Naive thymus-derived CD4-positive, alpha-beta T cell (primary cell): ENCODE measurements at regions not wholly inside any gene's neighbourhood (a gene's known extent, or its start where the extent isn't known, plus 50 kb on each side); places are given as distances from the start of the nearest gene placed in this dataset.

Source experiments
- ATAC-seq: fragments of 150-1000 bp; cut with Tn5 transposase; 2 replicates; pipeline ENCODE4 v1.10.0; 2021; ENCODE audit warnings: mild to moderate bottlenecking, moderate library complexity
- CTCF ChIA-PET: fragments of 350-600 bp; sonication (Branson Sonifier 250); formaldehyde crosslinking; loops from one replicate; lab custom pipeline; 2021; ENCODE audit warnings: antibody characterized with exemption; lab: Charles Lee
- POLR2A ChIA-PET: fragments of 350-600 bp; sonication (Branson Sonifier 250); formaldehyde crosslinking; loops from one replicate; lab custom pipeline; 2021; ENCODE audit warnings: antibody characterized with exemption, inconsistent platforms; lab: Charles Lee
- DNase-seq, 9 donors: peaks; one replicate each; pipeline versions ENCODE4 v3.0.0 to v3.0.0-alpha.2; 2020 to 2022; ENCODE audit warnings: mixed read lengths in 1 of 9
- H3K27ac ChIP-seq: one replicate; pipeline ENCODE4 v1.7.0; 2013; ENCODE audit warnings: mild to moderate bottlenecking, low read depth, low read length, moderate library complexity
- H3K27me3 ChIP-seq, 2 donors: one replicate each; pipeline ENCODE4 v1.7.0; 2013; ENCODE audit warnings: low read length in 2 of 2, mild to moderate bottlenecking in 2 of 2, moderate library complexity in 2 of 2; ENCODE audit not compliant: control insufficient read depth in 2 of 2, insufficient read depth in 2 of 2
- H3K36me3 ChIP-seq, 3 experiments: 1 replicate in 2 of 3; 2 replicates in 1 of 3; pipeline ENCODE4 v1.7.0; 2013; ENCODE audit warnings: low read length in 3 of 3, mild to moderate bottlenecking in 3 of 3, moderate library complexity in 1 of 3; ENCODE audit not compliant: insufficient read depth in 3 of 3, control insufficient read depth in 2 of 3
- H3K4me1 ChIP-seq, 2 donors: one replicate each; pipeline ENCODE4 v1.7.0; 2013; ENCODE audit warnings: low read length in 2 of 2, mild to moderate bottlenecking in 2 of 2, moderate library complexity in 1 of 2; ENCODE audit not compliant: control insufficient read depth in 2 of 2, insufficient read depth in 2 of 2
- H3K4me3 ChIP-seq: 2 replicates; pipeline ENCODE4 v1.7.0; 2013; ENCODE audit warnings: mild to moderate bottlenecking, low read length
- H3K9me3 ChIP-seq, 3 experiments: 1 replicate in 2 of 3; 2 replicates in 1 of 3; pipeline ENCODE4 v1.7.0; 2013; ENCODE audit warnings: low read length in 3 of 3; ENCODE audit not compliant: control insufficient read depth in 2 of 3
- H3K27ac Mint-ChIP-seq, 9 donors: one replicate each; pipeline ENCODE4 v1.8.0; 2020 to 2022; ENCODE audit warnings: mixed read lengths in 9 of 9, mild to moderate bottlenecking in 8 of 9, moderate library complexity in 5 of 9, inconsistent platforms in 2 of 9
- H3K27me3 Mint-ChIP-seq, 5 donors: one replicate each; pipeline ENCODE4 v1.8.0; 2021 to 2022; ENCODE audit warnings: mixed read lengths in 5 of 5, mild to moderate bottlenecking in 1 of 5
- H3K36me3 Mint-ChIP-seq, 5 donors: one replicate each; pipeline ENCODE4 v1.8.0; 2020 to 2022; ENCODE audit warnings: mixed read lengths in 5 of 5, mild to moderate bottlenecking in 3 of 5, inconsistent platforms in 1 of 5
- H3K4me1 Mint-ChIP-seq, 7 donors: one replicate each; pipeline ENCODE4 v1.8.0; 2020 to 2022; ENCODE audit warnings: mixed read lengths in 7 of 7, mild to moderate bottlenecking in 3 of 7, inconsistent platforms in 1 of 7
- H3K4me3 Mint-ChIP-seq, 10 donors: one replicate each; pipeline ENCODE4 v1.8.0; 2020 to 2022; ENCODE audit warnings: mild to moderate bottlenecking in 10 of 10, mixed read lengths in 10 of 10, moderate library complexity in 6 of 10, inconsistent platforms in 2 of 10
- H3K9me3 Mint-ChIP-seq, 11 donors: one replicate each; pipeline ENCODE4 v1.8.0; 2020 to 2022; ENCODE audit warnings: mixed read lengths in 11 of 11, mild to moderate bottlenecking in 4 of 11, inconsistent platforms in 1 of 11, moderate library complexity in 1 of 11
- intact Hi-C, 2 donors: fragments of 100-400 bp; cut with micrococcal nuclease; formaldehyde crosslinking; loops; one replicate each; pipeline ENCODE4 v1.15.1; 2023

DNA sequence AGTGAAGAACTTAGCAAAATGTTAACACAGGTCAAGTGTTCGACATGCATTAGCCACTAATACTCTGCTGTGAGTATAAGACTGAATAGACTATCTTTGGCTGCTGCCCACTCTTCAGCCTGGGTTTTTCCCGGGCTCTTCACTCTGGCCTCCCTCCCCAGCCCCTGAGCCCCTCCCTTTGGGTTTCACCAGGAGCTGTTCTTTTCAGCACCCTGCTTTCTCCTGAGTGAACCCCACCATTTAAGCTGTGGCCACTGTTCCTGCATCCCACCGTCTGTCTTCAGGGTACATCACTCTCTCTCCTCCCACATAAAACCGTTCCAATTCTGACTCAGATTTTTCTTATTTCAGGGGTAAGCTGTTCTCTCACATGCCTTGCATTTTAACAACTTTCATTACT is 92.0 kb upstream of the ASIC2 start:
- Mint-ChIP-seq H3K4me3 (no peak overlapping the region), H3K27me3 (peaks cover 0 to 26% (median 15%) of the 10 kb centered on the region in 5 donors), H3K27ac (no peak overlapping the region), H3K9me3 (peaks cover 0 to 5% (median 0%) of the 10 kb centered on the region in 11 donors), H3K4me1 (no peaks in the 10 kb centered on the region), H3K36me3 (no peaks in the 10 kb centered on the region)
- POLR2A ChIA-PET, result no interaction called here
- ATAC-seq (no peak), DNase-seq (no peak)
- intact Hi-C loops, result no loop called here
- no peak overlapping the region for H3K4me3 ChIP-seq
- no peaks in the 10 kb centered on the region for H3K4me1 ChIP-seq
- no peak overlapping the region for H3K27ac ChIP-seq
- H3K27me3 ChIP-seq, result no peaks in the 10 kb centered on the region
- CTCF ChIA-PET, result no interaction called here
- no peaks in the 10 kb centered on the region for H3K36me3 ChIP-seq
- no peaks in the 10 kb centered on the region for H3K9me3 ChIP-seq

DNA sequence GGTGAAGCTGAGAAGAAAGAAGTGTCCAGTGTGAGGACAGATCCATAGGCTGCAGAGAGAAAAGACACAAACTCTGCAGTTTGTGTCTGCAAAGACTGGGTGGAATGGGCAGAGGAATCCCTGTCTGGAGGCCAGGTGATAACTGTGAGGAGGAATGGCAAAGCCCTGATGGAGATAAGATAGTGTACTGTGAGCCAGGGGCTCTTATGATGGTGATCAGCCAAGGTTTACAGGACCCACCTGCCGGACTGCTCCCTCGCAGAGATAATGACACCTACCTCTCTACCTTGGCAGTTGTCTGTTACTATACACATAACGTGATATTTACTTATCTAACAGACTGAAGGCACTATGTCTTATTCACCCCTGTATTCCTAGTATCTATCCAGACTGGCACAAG is 92.6 kb upstream of the ASIC2 start:
- Mint-ChIP-seq H3K27ac (no peak overlapping the region), H3K36me3 (no peaks in the 10 kb centered on the region), H3K9me3 (peaks cover 0 to 5% (median 0%) of the 10 kb centered on the region in 11 donors), H3K27me3 (peaks cover 0 to 26% (median 15%) of the 10 kb centered on the region in 5 donors), H3K4me1 (no peaks in the 10 kb centered on the region), H3K4me3 (no peak overlapping the region)
- no peaks in the 10 kb centered on the region for H3K36me3 ChIP-seq
- ChIA-PET CTCF (no interaction called here), POLR2A (no interaction called here)
- no peaks in the 10 kb centered on the region for H3K4me1 ChIP-seq
- no peaks in the 10 kb centered on the region for H3K27me3 ChIP-seq
- ATAC-seq (no peak), DNase-seq (no peak)
- H3K9me3 ChIP-seq, result no peaks in the 10 kb centered on the region
- no peak overlapping the region for H3K27ac ChIP-seq
- no peak overlapping the region for H3K4me3 ChIP-seq
- intact Hi-C loops, result no loop called here

DNA sequence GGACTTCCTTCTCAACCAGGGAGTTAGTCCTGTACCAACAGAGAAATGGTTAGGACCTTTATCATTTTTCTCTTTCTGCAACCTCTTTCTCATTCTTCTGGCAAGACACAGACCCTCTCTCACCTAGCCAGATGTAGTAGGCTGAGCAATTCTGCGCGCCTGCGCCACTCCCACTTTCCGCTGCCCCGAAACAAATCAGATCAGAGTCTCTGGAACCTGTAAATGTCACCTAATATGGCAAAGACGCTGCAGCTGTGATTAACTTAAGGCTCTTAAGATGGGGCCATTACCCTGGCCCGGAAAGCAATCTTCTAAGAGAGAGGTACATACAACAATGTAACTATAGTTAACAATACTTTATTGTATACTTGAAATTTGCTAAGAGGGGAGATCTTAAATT is 94.3 kb upstream of the ASIC2 start:
- ATAC-seq, result no peak
- Histone ChIP-seq H3K4me1 (no peaks in the 10 kb centered on the region), H3K27me3 (no peaks in the 10 kb centered on the region), H3K4me3 (no peak overlapping the region), H3K36me3 (no peaks in the 10 kb centered on the region), H3K27ac (no peak overlapping the region), H3K9me3 (no peaks in the 10 kb centered on the region)
- intact Hi-C loops, result no loop called here
- ChIA-PET POLR2A (no interaction called here), CTCF (no interaction called here)
- Mint-ChIP-seq H3K36me3 (no peaks in the 10 kb centered on the region), H3K4me3 (no peak overlapping the region), H3K9me3 (peaks cover 0 to 5% (median 0%) of the 10 kb centered on the region in 11 donors), H3K27ac (no peak overlapping the region), H3K27me3 (peaks cover 0 to 26% (median 15%) of the 10 kb centered on the region in 5 donors), H3K4me1 (no peaks in the 10 kb centered on the region)
- no peak for DNase-seq

DNA sequence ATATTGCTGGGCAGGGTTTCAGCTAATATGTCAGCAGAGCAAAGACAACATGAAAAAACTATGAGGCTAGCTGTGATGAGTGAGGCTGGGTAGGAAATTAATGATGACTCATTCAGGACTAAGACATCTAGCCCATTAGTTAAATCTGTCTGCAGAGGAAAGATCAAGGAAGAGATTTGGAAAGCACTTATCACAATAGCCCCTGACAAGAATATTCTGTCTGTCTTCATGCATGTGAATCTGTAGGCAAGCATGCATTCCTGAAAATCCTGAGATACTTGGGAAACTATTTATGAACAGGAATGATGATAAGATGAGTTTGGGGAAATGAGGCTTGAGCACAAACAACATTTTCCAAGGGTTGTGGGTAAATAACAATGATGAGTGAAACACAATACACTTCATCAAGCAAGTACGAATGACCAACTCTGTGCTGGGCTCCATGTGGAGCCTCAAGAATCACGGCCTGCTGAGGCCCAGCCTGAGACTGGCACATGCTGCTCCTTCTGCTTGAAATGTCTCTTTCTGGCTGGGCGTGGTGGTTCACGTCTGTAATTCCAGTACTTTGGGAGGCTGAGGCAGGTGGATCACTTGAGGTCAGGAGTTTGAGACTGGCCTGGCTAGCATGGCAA is 96.5 kb upstream of the ASIC2 start:
- POLR2A ChIA-PET, result no interaction called here
- H3K27ac Mint-ChIP-seq, result no peak overlapping the region
- H3K4me3 Mint-ChIP-seq, result no peak overlapping the region

DNA sequence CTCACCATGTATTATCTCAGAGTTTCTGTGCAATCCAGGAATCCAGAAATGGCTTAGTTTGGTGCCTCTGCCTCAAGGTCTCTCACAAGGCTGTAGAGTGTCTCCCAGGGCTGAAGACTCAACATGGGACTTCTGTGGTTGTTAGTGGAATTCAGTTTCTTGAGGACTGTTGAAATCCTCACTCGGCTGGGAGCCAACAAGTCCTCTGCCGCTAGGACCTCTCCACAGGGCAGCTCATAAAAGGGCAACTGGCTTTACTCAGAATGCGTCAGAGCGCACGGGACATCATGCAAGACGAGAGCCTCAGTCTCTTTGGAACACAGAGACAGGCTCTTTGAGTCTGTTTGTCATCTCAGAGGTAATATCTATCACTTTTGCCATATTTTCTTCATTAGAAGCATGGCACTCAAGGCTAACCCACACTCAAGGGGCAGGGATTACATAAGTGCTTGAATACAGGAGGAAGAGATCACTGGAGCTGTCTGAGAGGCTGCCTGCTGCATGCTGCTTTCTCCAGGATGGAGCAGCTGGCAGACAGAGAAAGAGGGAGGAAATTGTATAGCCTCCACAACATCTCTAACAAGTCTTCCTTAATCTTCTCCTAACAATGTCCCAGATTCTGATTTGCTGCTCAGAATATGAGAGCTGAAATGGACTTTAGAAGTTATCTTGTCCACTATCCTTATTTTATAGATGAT is 97.5 kb upstream of the ASIC2 start:
- DNase-seq, result no peak
- intact Hi-C loops, result no loop called here
- Mint-ChIP-seq H3K36me3 (no peaks in the 10 kb centered on the region), H3K4me1 (no peaks in the 10 kb centered on the region), H3K9me3 (peaks cover 0 to 12% (median 1%) of the 10 kb centered on the region in 11 donors), H3K27ac (no peak overlapping the region), H3K27me3 (peaks cover 0 to 29% (median 20%) of the 10 kb centered on the region in 5 donors), H3K4me3 (no peak overlapping the region)
- H3K27me3 ChIP-seq, result no peaks in the 10 kb centered on the region
- ChIA-PET POLR2A (no interaction called here), CTCF (no interaction called here)
- no peaks in the 10 kb centered on the region for H3K36me3 ChIP-seq
- ATAC-seq, result no peak
- no peaks in the 10 kb centered on the region for H3K9me3 ChIP-seq
- no peak overlapping the region for H3K27ac ChIP-seq
- H3K4me3 ChIP-seq, result no peak overlapping the region
- H3K4me1 ChIP-seq, result no peaks in the 10 kb centered on the region

More for the DNA sequence above, 96.5 kb upstream of the ASIC2 start:
- H3K36me3 Mint-ChIP-seq, result no peaks in the 10 kb centered on the region
- CTCF ChIA-PET, result no interaction called here
- no peaks in the 10 kb centered on the region for H3K36me3 ChIP-seq
- ATAC-seq (no peak), DNase-seq (no peak)
- no peaks in the 10 kb centered on the region for H3K27me3 ChIP-seq
- H3K9me3 ChIP-seq, result no peaks in the 10 kb centered on the region
- intact Hi-C loops, result no loop called here
- H3K4me1 ChIP-seq, result no peaks in the 10 kb centered on the region
- no peak overlapping the region for H3K4me3 ChIP-seq
- peaks cover 0 to 11% (median 1%) of the 10 kb centered on the region in 11 donors for H3K9me3 Mint-ChIP-seq
- no peak overlapping the region for H3K27ac ChIP-seq
- H3K4me1 Mint-ChIP-seq, result no peaks in the 10 kb centered on the region
- peaks cover 0 to 33% (median 19%) of the 10 kb centered on the region in 5 donors for H3K27me3 Mint-ChIP-seq

DNA sequence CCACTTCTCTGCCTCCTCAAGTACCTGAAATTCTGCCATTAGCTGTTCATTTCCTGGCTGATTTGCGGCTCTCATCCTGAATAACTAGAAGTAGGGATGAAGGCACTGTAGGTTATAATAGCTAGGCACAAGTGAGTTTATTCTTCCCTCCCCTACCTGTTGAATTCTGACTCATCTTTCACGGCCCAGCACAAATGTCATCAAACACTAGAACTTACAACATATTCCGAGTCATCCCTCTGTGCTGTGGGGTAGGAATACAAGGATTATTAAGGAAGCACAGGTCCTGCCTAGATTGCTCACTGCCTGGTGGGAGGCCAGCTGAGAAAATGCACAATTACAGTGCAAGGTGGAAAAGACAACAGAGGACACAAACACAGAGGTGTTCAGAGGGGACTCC is 103.7 kb upstream of the ASIC2 start:
- Histone ChIP-seq H3K4me3 (no peak overlapping the region), H3K36me3 (no peaks in the 10 kb centered on the region), H3K27me3 (no peaks in the 10 kb centered on the region), H3K4me1 (no peaks in the 10 kb centered on the region), H3K9me3 (no peaks in the 10 kb centered on the region), H3K27ac (no peak overlapping the region)
- POLR2A ChIA-PET, result no interaction called here
- H3K4me3 Mint-ChIP-seq, result no peak overlapping the region
- peaks cover 0 to 26% (median 13%) of the 10 kb centered on the region in 5 donors for H3K27me3 Mint-ChIP-seq
- peaks cover 0 to 14% (median 4%) of the 10 kb centered on the region in 11 donors for H3K9me3 Mint-ChIP-seq
- CTCF ChIA-PET, result no interaction called here
- ATAC-seq, result no peak
- no peaks in the 10 kb centered on the region for H3K36me3 Mint-ChIP-seq
- H3K27ac Mint-ChIP-seq, result no peak overlapping the region
- intact Hi-C loops, result no loop called here
- no peaks in the 10 kb centered on the region for H3K4me1 Mint-ChIP-seq
- no peak for DNase-seq

DNA sequence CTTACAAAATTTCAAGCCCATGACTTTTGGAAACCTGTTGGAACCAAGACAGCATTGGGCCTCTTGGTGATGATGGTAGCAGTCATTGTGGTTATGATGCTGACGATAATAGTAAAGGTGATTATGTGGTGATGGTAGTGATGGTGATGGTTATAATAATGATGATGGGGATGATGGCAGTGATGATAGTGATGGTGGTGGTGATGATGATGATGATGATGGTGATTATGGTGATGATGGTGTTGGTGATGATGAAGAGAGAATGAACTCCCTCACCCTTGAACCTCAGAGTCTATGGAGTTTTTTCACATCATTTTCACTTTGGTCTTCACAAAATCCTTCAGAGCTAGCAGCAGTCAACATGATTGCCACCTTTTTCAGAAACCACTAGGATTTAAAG is 105.3 kb upstream of the ASIC2 start:
- intact Hi-C loops, result no loop called here
- Histone ChIP-seq H3K27ac (no peak overlapping the region), H3K4me3 (no peak overlapping the region), H3K9me3 (no peaks in the 10 kb centered on the region), H3K4me1 (no peaks in the 10 kb centered on the region), H3K27me3 (no peaks in the 10 kb centered on the region), H3K36me3 (no peaks in the 10 kb centered on the region)
- Mint-ChIP-seq H3K27ac (no peak overlapping the region), H3K36me3 (no peaks in the 10 kb centered on the region), H3K4me3 (no peak overlapping the region), H3K4me1 (no peaks in the 10 kb centered on the region), H3K27me3 (peaks cover 0 to 26% (median 11%) of the 10 kb centered on the region in 5 donors), H3K9me3 (peaks cover 0 to 8% (median 3%) of the 10 kb centered on the region in 11 donors)
- DNase-seq (no peak), ATAC-seq (no peak)
- CTCF ChIA-PET, result no interaction called here
- POLR2A ChIA-PET, result no interaction called here
